GM19099 (cell line): ENCODE measurements at regions not wholly inside any gene's neighbourhood (a gene's known extent, or its start where the extent isn't known, plus 50 kb on each side); places are given as distances from the start of the nearest gene placed in this dataset.
A peak's percentile ranks its signal among the peaks of the same experiment; 100 is the strongest.

ENCODE experiments used
- POLR2A ChIP-seq: IDR thresholded peaks from 3 replicates; pipeline ENCODE4 v1.6.1; 2011; ENCODE audit warnings: low read depth; ENCODE audit not compliant: insufficient read length; ENCODE audit errors: extremely low read depth

DNA sequence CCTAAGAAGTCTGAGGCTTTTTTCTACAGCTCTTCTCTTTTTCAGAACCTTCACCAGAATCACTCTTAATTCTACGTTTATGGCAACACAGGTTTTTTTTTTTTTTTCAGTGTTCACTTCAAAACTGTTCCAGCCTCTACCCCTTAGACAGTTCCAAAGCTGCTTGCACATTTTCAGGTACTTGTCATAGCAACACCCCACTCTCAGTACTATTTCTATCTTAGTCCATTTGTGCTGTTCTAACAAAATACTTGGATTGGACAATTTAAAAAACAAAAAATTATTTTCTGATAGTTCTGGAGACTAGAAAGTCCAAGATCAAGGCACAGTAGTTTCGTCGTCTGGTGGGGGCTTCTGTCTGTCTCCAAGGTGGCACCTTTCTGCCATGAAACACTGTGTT lies 340.9 kb upstream of the RPS23 start:
- no peak for TF ChIP-seq POLR2A

GRCh38 chr5:82614706-82615105 lies 336.6 kb upstream of the RPS23 start:
- TF ChIP-seq POLR2A: no peak

GRCh38 chr5:82613891-82614290 lies 335.7 kb upstream of the RPS23 start:
- no peak for TF ChIP-seq POLR2A

DNA sequence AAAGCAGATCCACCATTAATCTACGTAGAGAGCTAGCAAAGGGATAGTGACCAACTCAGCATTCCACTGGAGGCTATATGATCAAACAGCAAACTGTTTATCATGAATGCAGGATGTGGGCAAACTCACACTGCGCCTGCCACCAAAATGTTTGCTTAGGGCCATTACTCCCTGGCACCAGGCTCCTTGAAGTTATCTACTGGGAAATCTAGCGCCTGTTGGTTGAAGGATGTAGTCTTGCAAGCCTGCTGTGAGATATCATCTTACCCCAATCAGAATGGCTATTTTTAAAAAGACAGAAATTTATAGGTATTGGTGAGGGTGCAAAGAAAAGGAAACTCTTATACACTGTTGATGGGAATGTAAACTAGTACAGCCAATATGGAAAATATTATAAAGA lies 332.5 kb upstream of the RPS23 start:
- no peak for TF ChIP-seq POLR2A

- peak; percentile 40 for TF ChIP-seq POLR2A
These were observed 327.4 kb upstream of the RPS23 start for GRCh38 chr5:82605441-82605973.

DNA sequence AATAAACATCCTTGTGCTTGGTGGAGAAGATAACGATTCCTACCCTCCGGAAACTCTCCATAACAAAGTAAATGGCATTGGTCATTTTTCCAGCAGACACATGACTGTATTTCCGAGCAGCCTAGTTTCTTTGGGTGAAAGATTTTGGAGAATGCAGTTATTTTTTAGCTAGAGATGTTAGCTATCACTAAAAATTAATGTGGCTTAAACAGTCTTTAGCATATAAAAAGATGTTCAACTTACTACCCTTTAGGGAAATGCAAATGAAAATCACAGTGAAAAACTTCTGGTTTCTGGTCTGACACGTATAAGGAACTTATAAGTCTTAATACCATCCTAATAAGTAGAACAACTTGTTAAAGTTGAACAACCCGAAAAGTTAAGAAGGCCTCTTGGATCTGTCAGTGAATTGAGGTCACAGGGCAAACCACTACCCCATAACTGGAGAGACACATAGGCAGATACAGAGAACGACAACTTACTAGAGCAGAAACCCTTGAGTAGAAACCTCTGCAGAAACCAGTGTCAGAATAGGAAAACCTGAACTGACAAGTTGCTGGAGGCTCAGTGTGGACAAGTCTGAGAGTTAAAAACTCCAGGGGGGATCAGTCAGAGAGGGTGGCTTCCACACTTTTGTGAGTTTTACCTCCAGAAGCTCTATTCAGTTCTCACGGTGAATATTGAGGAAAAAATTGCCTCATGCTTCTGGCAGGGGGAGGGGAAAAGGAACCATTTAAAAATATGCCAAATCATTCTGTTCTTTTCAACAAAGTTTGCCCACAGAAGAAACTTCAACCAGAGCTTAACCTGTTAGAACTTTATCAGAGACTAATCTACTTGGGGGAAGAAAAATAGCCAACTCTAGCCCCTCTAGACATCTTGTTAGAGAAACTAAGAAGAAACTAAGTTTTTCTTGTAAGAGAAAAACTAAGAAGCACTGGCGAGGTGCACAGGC lies 325.2 kb upstream of the RPS23 start:
- TF ChIP-seq POLR2A: no peak

DNA sequence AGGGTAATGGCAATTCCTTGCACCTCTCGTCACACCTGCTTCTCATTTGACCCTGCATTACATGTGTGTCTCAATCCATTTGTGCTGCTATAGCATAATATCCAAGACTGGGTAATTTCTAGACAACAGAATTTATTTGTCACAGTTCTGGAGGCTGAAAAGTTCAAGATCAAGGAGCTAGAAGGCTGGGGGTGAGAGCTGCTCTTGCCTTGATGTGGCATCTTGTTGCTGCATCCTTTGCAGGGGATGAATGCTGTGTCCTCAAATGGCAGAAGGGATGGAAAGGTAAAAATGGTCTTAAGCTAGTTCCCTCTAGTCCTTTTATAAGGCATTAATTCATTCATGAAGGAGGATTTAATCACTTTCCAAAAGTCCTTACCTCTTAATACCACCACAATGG lies 323.7 kb upstream of the RPS23 start:
- no peak for TF ChIP-seq POLR2A

- TF ChIP-seq POLR2A: no peak
These were observed 322.9 kb upstream of the RPS23 start for GRCh38 chr5:82601077-82601476.

GRCh38 chr5:82599692-82600091 lies 321.5 kb upstream of the RPS23 start:
- TF ChIP-seq POLR2A: no peak

- TF ChIP-seq POLR2A: no peak
These were observed 320.9 kb upstream of the RPS23 start for GRCh38 chr5:82599030-82599429.

GRCh38 chr5:82597437-82597836 lies 319.3 kb upstream of the RPS23 start:
- TF ChIP-seq POLR2A: no peak

- no peak for TF ChIP-seq POLR2A
These were observed 318.3 kb upstream of the RPS23 start for GRCh38 chr5:82596451-82596850.

DNA sequence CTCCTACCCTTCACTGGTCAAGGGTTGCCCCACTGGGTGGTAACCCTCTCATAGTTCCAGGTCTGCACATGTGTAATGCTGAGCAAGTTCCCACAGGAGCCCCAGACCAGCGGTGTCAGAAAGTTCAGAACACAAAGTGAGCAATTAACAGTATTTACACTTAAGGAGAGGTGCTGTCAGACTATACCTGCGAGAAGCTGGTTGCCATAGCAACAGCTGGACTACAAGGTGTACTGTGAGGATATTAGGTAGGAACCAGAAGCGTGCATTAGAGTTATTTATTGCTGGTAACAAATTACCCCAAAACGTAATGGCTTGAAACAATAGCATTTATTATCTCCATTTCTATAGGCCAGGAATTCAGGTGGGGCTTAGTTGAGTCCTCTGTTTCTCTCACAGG lies 317.0 kb upstream of the RPS23 start:
- TF ChIP-seq POLR2A: no peak

DNA sequence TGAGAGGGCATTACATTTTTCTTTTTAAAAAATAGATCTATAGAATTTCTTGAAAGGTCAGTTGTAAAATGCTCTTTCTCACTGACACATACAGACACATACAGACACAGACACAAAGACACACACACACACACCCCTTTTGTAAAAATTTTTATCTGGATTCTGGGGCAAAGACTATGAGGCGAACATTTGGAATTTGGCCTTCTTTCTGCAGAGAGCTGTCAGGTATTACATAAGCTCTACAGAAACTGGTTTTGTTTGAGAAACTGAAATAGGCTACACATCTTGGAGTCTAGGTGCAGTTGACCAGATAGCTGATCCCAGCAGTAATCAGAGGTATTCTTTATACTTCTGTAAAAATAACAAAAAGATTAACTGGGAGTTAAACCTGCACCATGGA lies 315.9 kb upstream of the RPS23 start:
- no peak for TF ChIP-seq POLR2A

DNA sequence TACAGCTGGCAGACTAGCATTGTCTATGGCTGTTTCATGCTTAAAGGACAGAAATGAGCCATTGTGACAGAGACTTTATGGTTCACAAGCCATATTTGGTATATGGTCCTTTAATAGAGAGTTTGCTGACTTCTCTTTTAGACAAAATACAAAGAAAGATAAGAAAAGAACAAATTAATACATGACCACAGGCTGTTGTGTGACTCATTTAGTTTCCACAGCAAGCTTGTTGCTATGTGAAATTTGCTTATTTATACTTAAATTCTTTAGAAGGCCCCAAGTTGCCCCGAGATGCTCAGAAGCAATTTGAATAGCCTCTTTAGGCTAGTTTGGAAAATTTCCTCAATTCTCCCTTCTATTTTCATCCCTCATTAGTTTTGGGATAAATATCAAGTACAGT lies 315.3 kb upstream of the RPS23 start:
- no peak for TF ChIP-seq POLR2A

- TF ChIP-seq POLR2A: no peak
These were observed 312.9 kb upstream of the RPS23 start for GRCh38 chr5:82591021-82591515.

GRCh38 chr5:82590112-82590511 lies 312.0 kb upstream of the RPS23 start:
- no peak for TF ChIP-seq POLR2A

- TF ChIP-seq POLR2A: no peak
These were observed 308.6 kb upstream of the RPS23 start for GRCh38 chr5:82586661-82587310.
